A549 (cell line): ENCODE measurements at regions not wholly inside any gene's neighbourhood (a gene's known extent, or its start where the extent isn't known, plus 50 kb on each side); places are given as distances from the start of the nearest gene placed in this dataset.

Source experiments
- ATAC-seq, 2 experiments: fragments of 200-7000 bp in 1 of 2; fragments of >200 bp in 1 of 2; cut with Nextera tagmentation in 1 of 2; cut with Tn5 transposase in 1 of 2; 3 replicates each; pipeline versions ENCODE4 v1.8.0 to v1.9.1; 2018 to 2020; ENCODE audit warnings: mild to moderate bottlenecking in 1 of 2, moderate library complexity in 1 of 2
- CTCF ChIA-PET: fragments of 300-600 bp; sonication (Branson Sonifier 250); formaldehyde crosslinking; extraction: SDS; loops from one replicate; lab custom pipeline; 2021; ENCODE audit warnings: antibody characterized with exemption, inconsistent platforms; lab: Yijun Ruan, JAX
- POLR2A ChIA-PET: fragments of 350-600 bp; formaldehyde crosslinking; extraction: SDS; loops from one replicate; lab custom pipeline; 2021; ENCODE audit warnings: antibody characterized with exemption, inconsistent platforms; lab: Yijun Ruan, JAX
- DNase-seq, 2 experiments: peaks; one replicate each; pipeline versions ENCODE4 v3.0.0 to v3.0.0-alpha.2; 2011 to 2016; ENCODE audit warnings: low read depth in 1 of 2, low spot score in 1 of 2
- FAIRE-seq: peaks from 2 replicates; lab custom pipeline; 2011; peaks lifted over from hg19 to GRCh38; lab: Jason Lieb, UNC
- H3K27ac ChIP-seq, 2 experiments: fragments of >200 bp; sonication (Bioruptor Twin); formaldehyde crosslinking; 3 replicates each; pipeline ENCODE4 v1.5.1; 2016 to 2017
- H3K4me1 ChIP-seq: fragments of >200 bp; sonication (Bioruptor Twin); formaldehyde crosslinking; 3 replicates; pipeline ENCODE4 v1.6.1; 2016
- H3K4me2 ChIP-seq: fragments of >200 bp; sonication (Bioruptor Twin); formaldehyde crosslinking; 3 replicates; pipeline ENCODE4 v1.6.1; 2016
- H3K4me3 ChIP-seq: fragments of >200 bp; sonication (Bioruptor Twin); formaldehyde crosslinking; 3 replicates; pipeline ENCODE4 v1.5.1; 2016
- H3K9me3 ChIP-seq: fragments of >200 bp; sonication (Bioruptor Twin); formaldehyde crosslinking; 3 replicates; pipeline ENCODE4 v1.6.1; 2016
- BHLHE40 ChIP-seq: IDR thresholded peaks from 2 replicates; pipeline ENCODE4 v1.6.1; 2012; ENCODE audit warnings: low read depth, low read length, inconsistent platforms
- CBX2 ChIP-seq: fragments of 200-600 bp; sonication (generic); IDR thresholded peaks from 2 replicates; pipeline ENCODE4 v1.6.1; 2016; ENCODE audit warnings: low read depth, mild to moderate bottlenecking, borderline replicate concordance
- CEBPB ChIP-seq, 2 experiments: fragments of >200 bp in 1 of 2; sonication (Bioruptor Twin) in 1 of 2; formaldehyde crosslinking in 1 of 2; IDR thresholded peaks; 2 replicates each; pipeline ENCODE4 v1.6.1; 2012 to 2016
- EHF ChIP-seq: fragments of 250-450 bp; sonication (Bioruptor Pico); IDR thresholded peaks from 2 replicates; pipeline ENCODE4 v1.5.0; 2020; ENCODE audit warnings: mild to moderate bottlenecking
- EHMT2 ChIP-seq: fragments of 200-600 bp; sonication (generic); IDR thresholded peaks from 2 replicates; pipeline ENCODE4 v1.6.1; 2016; ENCODE audit warnings: antibody characterized with exemption, low read depth, mild to moderate bottlenecking, moderate library complexity
- ESRRA ChIP-seq: fragments of 150-350 bp; IDR thresholded peaks from 2 replicates; pipeline ENCODE4 v1.6.1; 2014; ENCODE audit warnings: mild to moderate bottlenecking, low read length, borderline replicate concordance
- FOSB ChIP-seq: fragments of 250-450 bp; sonication (Bioruptor Pico); IDR thresholded peaks from 2 replicates; pipeline ENCODE4 v1.5.0; 2020; ENCODE audit warnings: mild to moderate bottlenecking, moderate library complexity
- HOXB13 ChIP-seq: fragments of 250-450 bp; sonication (Bioruptor Pico); IDR thresholded peaks from 2 replicates; pipeline ENCODE4 v1.5.0; 2020; ENCODE audit warnings: low read depth, mild to moderate bottlenecking, moderate library complexity
- MAZ ChIP-seq: fragments of 150-350 bp; IDR thresholded peaks from 2 replicates; pipeline ENCODE4 v1.6.1; 2014; ENCODE audit warnings: antibody characterized with exemption, low read depth, low read length, borderline replicate concordance
- MYC ChIP-seq: IDR thresholded peaks from 2 replicates; pipeline ENCODE4 v1.6.1; 2012; ENCODE audit warnings: mild to moderate bottlenecking, inconsistent platforms, low read length, improper control_type of control experiment, borderline replicate concordance
- NFE2L2 ChIP-seq: fragments of 150-350 bp; conservative IDR thresholded peaks from 2 replicates; pipeline ENCODE4 v1.6.1; 2014; ENCODE audit warnings: low read length
- NPAS2 ChIP-seq: fragments of 250-450 bp; sonication (Bioruptor Pico); IDR thresholded peaks from 2 replicates; pipeline ENCODE4 v1.8.0; 2022; ENCODE audit warnings: mild to moderate bottlenecking, moderate library complexity, borderline replicate concordance
- NR3C1 ChIP-seq: fragments of >200 bp; sonication (Bioruptor Twin); formaldehyde crosslinking; IDR thresholded peaks from 3 replicates; pipeline ENCODE4 v1.6.1; 2017
- RCOR1 ChIP-seq: fragments of 150-350 bp; IDR thresholded peaks from 2 replicates; pipeline ENCODE4 v1.6.1; 2014; ENCODE audit warnings: antibody characterized with exemption, low read length, low read depth
- RFX5 ChIP-seq: fragments of 450-650 bp; IDR thresholded peaks from 2 replicates; pipeline ENCODE4 v1.7.1; 2014; ENCODE audit warnings: antibody characterized with exemption, mild to moderate bottlenecking, moderate library complexity
- RNF2 ChIP-seq: fragments of 200-600 bp; sonication (generic); IDR thresholded peaks from 2 replicates; pipeline ENCODE4 v1.6.1; 2016; ENCODE audit warnings: low read depth, mild to moderate bottlenecking, antibody characterized with exemption, moderate library complexity, borderline replicate concordance
- SMC3 ChIP-seq: fragments of >200 bp; sonication (Bioruptor Twin); formaldehyde crosslinking; IDR thresholded peaks from 3 replicates; pipeline ENCODE4 v1.6.1; 2018; ENCODE audit warnings: inconsistent platforms
- ZNF302 ChIP-seq: fragments of 250-450 bp; sonication (Bioruptor Pico); IDR thresholded peaks from 2 replicates; pipeline ENCODE4 v1.9.0; 2021; ENCODE audit warnings: inconsistent platforms, mild to moderate bottlenecking, moderate library complexity
- WGBS: methylation state at CpG from one replicate; pipeline ENCODE4 v1.1.6; 2017; ENCODE audit errors: missing lambda C conversion rate; 5-methylcytosine and 5-hydroxymethylcytosine counted together
- TF ChIP-seq, protein P1 (sequence below): fragments of 250-450 bp; sonication (Bioruptor Pico); IDR thresholded peaks from 2 replicates; pipeline ENCODE4 v1.5.0; 2021; ENCODE audit warnings: mild to moderate bottlenecking, moderate library complexity, borderline replicate concordance
- TF ChIP-seq, protein P2 (sequence below): fragments of >200 bp; sonication (Bioruptor Twin); formaldehyde crosslinking; IDR thresholded peaks from 3 replicates; pipeline ENCODE4 v1.6.1; 2016
- TF ChIP-seq, protein P3 (sequence below): fragments of >200 bp; sonication (Bioruptor Twin); formaldehyde crosslinking; IDR thresholded peaks from 2 replicates; pipeline ENCODE4 v1.6.1; 2016
- TF ChIP-seq, protein P4 (sequence below): fragments of >200 bp; sonication (Bioruptor Twin); formaldehyde crosslinking; IDR thresholded peaks from 3 replicates; pipeline ENCODE4 v1.5.1; 2016
- TF ChIP-seq, protein P5 (sequence below): IDR thresholded peaks from 2 replicates; pipeline ENCODE4 v1.6.1; 2012; ENCODE audit warnings: low read depth, borderline replicate concordance
- TF ChIP-seq, protein P6 (sequence below): IDR thresholded peaks from 2 replicates; pipeline ENCODE4 v1.6.1; 2012

DNA sequence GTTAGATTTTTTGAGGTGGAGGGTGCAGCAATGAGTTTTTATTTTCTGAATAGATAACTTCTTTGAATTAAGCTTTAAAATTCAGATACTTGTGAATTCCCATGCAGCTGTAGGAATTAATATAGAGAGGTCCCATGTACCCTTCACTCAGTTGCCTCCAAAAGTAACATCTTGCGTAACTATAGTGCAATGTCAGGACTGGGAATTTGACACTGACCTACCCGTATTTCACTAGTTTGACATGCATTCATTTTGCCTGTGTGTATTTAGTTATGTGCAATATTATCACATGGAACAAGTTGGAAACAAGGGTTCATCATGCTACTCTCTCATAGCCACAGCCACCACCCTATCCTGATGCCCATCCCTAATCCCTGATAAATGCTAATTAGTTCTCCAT is 147.1 kb upstream of the IGFBP3 start:
- TF ChIP-seq MAZ (no peak), SMC3 (no peak), NFE2L2 (no peak), EHF (no peak), EHMT2 (no peak), MYC (no peak), CBX2 (no peak), ESRRA (no peak), NPAS2 (no peak), CEBPB (IDR thresholded peaks at IDR 0.05) (no peak; a peak in 1 of 4 replicates), HOXB13 (CRISPR knock-in tag) (no peak), NR3C1 (no peak), RNF2 (no peak), FOSB (CRISPR knock-in tag) (no peak), RCOR1 (no peak)
- TF ChIP-seq, protein P1, sequence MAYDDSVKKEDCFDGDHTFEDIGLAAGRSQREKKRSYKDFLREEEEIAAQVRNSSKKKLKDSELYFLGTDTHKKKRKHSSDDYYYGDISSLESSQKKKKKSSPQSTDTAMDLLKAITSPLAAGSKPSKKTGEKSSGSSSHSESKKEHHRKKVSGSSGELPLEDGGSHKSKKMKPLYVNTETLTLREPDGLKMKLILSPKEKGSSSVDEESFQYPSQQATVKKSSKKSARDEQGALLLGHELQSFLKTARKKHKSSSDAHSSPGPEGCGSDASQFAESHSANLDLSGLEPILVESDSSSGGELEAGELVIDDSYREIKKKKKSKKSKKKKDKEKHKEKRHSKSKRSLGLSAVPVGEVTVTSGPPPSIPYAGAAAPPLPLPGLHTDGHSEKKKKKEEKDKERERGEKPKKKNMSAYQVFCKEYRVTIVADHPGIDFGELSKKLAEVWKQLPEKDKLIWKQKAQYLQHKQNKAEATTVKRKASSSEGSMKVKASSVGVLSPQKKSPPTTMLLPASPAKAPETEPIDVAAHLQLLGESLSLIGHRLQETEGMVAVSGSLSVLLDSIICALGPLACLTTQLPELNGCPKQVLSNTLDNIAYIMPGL: no peak
- TF ChIP-seq, protein P2, sequence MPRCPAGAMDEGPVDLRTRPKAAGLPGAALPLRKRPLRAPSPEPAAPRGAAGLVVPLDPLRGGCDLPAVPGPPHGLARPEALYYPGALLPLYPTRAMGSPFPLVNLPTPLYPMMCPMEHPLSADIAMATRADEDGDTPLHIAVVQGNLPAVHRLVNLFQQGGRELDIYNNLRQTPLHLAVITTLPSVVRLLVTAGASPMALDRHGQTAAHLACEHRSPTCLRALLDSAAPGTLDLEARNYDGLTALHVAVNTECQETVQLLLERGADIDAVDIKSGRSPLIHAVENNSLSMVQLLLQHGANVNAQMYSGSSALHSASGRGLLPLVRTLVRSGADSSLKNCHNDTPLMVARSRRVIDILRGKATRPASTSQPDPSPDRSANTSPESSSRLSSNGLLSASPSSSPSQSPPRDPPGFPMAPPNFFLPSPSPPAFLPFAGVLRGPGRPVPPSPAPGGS: no peak
- TF ChIP-seq, all 56 proteins: peak for 0
- ChIA-PET POLR2A (no interaction called here), CTCF (no interaction called here)
- DNase-seq (no peak), ATAC-seq (no peak), FAIRE-seq (no peak)
- H3K27ac ChIP-seq: no peak overlapping the region
- 79% methylated on average over 2 of the region's 2 CpGs for WGBS
- no peaks in the 10 kb centered on the region for H3K9me3 ChIP-seq
- H3K4me1 ChIP-seq: peaks cover 3% of the 10 kb centered on the region; the same call in 1 of the 3 replicates
- no peak overlapping the region for H3K4me3 ChIP-seq
- no peak overlapping the region for H3K4me2 ChIP-seq

DNA sequence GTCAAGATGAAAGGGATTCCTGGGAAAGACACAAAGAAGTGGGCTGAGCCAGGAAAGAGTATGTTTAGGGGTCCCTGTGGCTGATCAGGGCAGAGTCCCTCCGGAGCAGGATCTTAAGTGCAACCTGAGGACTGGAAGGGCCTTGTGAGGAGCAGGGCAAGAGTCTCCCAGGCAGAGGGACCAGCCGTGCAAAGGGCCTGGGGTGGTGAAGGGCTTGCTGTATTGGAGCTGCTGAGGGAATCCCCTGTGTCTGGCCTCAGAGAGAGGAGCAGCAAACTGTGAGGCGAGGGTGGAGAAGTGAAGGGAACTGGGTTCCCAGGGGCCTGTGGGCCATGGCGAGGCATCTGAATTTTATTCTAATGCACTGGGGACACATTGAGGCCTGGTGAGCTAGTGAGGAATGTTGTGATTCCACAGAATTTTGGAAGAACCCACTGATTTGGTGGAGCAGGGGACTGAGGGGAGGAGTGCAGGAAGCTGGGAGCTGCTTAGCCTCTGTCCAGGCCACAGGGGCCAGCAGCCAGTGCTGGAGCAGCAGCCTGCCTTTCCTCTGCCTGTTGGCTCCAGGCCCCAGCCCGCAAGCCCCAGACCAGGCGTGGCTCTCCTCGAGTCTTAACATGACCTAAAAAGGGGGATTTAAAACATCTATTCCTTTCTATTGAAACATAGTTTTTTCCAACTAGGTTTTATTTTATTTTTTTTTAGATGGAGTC is 138.4 kb upstream of the IGFBP3 start:
- no peak overlapping the region for H3K27ac ChIP-seq
- WGBS: 85% methylated on average over 6 of the region's 7 CpGs
- POLR2A ChIA-PET: no interaction called here
- TF ChIP-seq, protein P3, sequence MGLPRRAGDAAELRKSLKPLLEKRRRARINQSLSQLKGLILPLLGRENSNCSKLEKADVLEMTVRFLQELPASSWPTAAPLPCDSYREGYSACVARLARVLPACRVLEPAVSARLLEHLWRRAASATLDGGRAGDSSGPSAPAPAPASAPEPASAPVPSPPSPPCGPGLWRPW: no peak
- TF ChIP-seq, protein P4, sequence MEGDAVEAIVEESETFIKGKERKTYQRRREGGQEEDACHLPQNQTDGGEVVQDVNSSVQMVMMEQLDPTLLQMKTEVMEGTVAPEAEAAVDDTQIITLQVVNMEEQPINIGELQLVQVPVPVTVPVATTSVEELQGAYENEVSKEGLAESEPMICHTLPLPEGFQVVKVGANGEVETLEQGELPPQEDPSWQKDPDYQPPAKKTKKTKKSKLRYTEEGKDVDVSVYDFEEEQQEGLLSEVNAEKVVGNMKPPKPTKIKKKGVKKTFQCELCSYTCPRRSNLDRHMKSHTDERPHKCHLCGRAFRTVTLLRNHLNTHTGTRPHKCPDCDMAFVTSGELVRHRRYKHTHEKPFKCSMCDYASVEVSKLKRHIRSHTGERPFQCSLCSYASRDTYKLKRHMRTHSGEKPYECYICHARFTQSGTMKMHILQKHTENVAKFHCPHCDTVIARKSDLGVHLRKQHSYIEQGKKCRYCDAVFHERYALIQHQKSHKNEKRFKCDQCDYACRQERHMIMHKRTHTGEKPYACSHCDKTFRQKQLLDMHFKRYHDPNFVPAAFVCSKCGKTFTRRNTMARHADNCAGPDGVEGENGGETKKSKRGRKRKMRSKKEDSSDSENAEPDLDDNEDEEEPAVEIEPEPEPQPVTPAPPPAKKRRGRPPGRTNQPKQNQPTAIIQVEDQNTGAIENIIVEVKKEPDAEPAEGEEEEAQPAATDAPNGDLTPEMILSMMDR: no peak
- TF ChIP-seq BHLHE40: no peak
- no peak for TF ChIP-seq ESRRA
- TF ChIP-seq, protein P5, sequence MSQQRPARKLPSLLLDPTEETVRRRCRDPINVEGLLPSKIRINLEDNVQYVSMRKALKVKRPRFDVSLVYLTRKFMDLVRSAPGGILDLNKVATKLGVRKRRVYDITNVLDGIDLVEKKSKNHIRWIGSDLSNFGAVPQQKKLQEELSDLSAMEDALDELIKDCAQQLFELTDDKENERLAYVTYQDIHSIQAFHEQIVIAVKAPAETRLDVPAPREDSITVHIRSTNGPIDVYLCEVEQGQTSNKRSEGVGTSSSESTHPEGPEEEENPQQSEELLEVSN: no peak
- TF ChIP-seq, protein P6, sequence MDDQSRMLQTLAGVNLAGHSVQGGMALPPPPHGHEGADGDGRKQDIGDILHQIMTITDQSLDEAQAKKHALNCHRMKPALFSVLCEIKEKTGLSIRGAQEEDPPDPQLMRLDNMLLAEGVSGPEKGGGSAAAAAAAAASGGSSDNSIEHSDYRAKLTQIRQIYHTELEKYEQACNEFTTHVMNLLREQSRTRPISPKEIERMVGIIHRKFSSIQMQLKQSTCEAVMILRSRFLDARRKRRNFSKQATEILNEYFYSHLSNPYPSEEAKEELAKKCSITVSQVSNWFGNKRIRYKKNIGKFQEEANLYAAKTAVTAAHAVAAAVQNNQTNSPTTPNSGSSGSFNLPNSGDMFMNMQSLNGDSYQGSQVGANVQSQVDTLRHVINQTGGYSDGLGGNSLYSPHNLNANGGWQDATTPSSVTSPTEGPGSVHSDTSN: no peak
- no peak for TF ChIP-seq RFX5
- TF ChIP-seq ZNF302 (CRISPR knock-in tag): no peak
- TF ChIP-seq, all 56 proteins: peak for 0
- H3K4me2 ChIP-seq: no peak overlapping the region
- H3K4me1 ChIP-seq: no peaks in the 10 kb centered on the region
- H3K9me3 ChIP-seq: no peaks in the 10 kb centered on the region
- ATAC-seq: no peak
- DNase-seq: no peak
- CTCF ChIA-PET: no interaction called here
- H3K4me3 ChIP-seq: no peak overlapping the region
- no peak for FAIRE-seq
